GM23338 (cell line): ENCODE measurements at regions not wholly inside any gene's neighbourhood (a gene's known extent, or its start where the extent isn't known, plus 50 kb on each side); places are given as distances from the start of the nearest gene placed in this dataset.

ENCODE experiments used
- CREB1 ChIP-seq: fragments of 250-450 bp; sonication (Bioruptor Pico); IDR thresholded peaks from 2 replicates; pipeline ENCODE4 v1.5.0; 2020; ENCODE audit warnings: low read depth, mild to moderate bottlenecking, moderate library complexity
- ETS1 ChIP-seq: IDR thresholded peaks from 2 replicates; pipeline ENCODE4 v1.6.1; 2016; ENCODE audit warnings: antibody characterized with exemption
- EZH2 ChIP-seq: fragments of 200-600 bp; sonication (generic); IDR thresholded peaks from one replicate; pipeline ENCODE4 v1.8.0; 2017; ENCODE audit warnings: antibody characterized with exemption, mild to moderate bottlenecking, low read depth; ENCODE audit not compliant: unreplicated experiment
- EZH2phosphoT487 ChIP-seq: fragments of 200-600 bp; sonication (generic); IDR thresholded peaks from one replicate; pipeline ENCODE4 v1.8.1; 2018; ENCODE audit warnings: antibody characterized with exemption; ENCODE audit not compliant: unreplicated experiment
- JUNB ChIP-seq: IDR thresholded peaks from one replicate; pipeline ENCODE4 v1.6.1; 2016; ENCODE audit warnings: antibody characterized with exemption; ENCODE audit not compliant: unreplicated experiment
- NANOG ChIP-seq: IDR thresholded peaks from 2 replicates; pipeline ENCODE4 v1.6.1; 2016; ENCODE audit warnings: antibody characterized with exemption, borderline replicate concordance
- POLR2AphosphoS5 ChIP-seq: IDR thresholded peaks from 2 replicates; pipeline ENCODE4 v1.6.1; 2016; ENCODE audit warnings: antibody characterized with exemption, low read depth
- REST ChIP-seq: IDR thresholded peaks from one replicate; pipeline ENCODE4 v1.6.1; 2018; ENCODE audit warnings: antibody characterized with exemption; ENCODE audit not compliant: unreplicated experiment
- STAT1 ChIP-seq: IDR thresholded peaks from one replicate; pipeline ENCODE4 v1.6.1; 2016; ENCODE audit warnings: antibody characterized with exemption; ENCODE audit not compliant: unreplicated experiment
- ZNF114 ChIP-seq: fragments of 250-450 bp; sonication (Bioruptor Pico); IDR thresholded peaks from 2 replicates; pipeline ENCODE4 v1.5.0; 2020; ENCODE audit warnings: mild to moderate bottlenecking, moderate library complexity
- ZNF331 ChIP-seq: fragments of 250-450 bp; sonication (Bioruptor Pico); IDR thresholded peaks from 2 replicates; pipeline ENCODE4 v1.5.0; 2020; ENCODE audit warnings: low read depth, mild to moderate bottlenecking, moderate library complexity
- ZNF462 ChIP-seq: fragments of 250-450 bp; sonication (Bioruptor Pico); IDR thresholded peaks from 2 replicates; pipeline ENCODE4 v1.5.0; 2020; ENCODE audit warnings: mild to moderate bottlenecking, moderate library complexity
- TF ChIP-seq, protein P1 (sequence below), 2 experiments: fragments of 200-600 bp in 1 of 2; sonication (generic) in 1 of 2; conservative IDR thresholded peaks; 2 replicates each; pipeline versions ENCODE4 v1.5.1 to v1.6.1; 2016 to 2017; ENCODE audit warnings: antibody characterized with exemption in 2 of 2, low read depth in 2 of 2, mild to moderate bottlenecking in 2 of 2, moderate library complexity in 1 of 2

DNA sequence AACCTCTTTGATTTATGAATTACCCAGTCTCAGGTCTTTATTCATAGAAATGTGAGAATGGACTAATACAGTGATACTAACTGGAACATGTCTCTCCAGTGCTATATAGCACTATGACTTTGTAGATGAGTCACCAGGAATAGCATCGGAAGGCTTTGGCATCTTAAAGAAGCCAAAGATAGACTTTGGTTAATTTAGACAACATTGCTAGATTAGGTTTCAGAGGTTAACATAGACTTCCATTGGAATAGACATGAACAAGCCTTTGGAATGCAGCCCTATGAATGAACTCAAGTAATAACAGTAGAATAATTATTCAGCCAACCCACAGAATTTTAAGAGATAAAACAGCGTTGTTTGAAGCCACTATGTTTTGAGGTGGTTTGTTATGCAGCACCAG, 169.2 kb downstream of the HGF start:
- TF ChIP-seq, protein P1, sequence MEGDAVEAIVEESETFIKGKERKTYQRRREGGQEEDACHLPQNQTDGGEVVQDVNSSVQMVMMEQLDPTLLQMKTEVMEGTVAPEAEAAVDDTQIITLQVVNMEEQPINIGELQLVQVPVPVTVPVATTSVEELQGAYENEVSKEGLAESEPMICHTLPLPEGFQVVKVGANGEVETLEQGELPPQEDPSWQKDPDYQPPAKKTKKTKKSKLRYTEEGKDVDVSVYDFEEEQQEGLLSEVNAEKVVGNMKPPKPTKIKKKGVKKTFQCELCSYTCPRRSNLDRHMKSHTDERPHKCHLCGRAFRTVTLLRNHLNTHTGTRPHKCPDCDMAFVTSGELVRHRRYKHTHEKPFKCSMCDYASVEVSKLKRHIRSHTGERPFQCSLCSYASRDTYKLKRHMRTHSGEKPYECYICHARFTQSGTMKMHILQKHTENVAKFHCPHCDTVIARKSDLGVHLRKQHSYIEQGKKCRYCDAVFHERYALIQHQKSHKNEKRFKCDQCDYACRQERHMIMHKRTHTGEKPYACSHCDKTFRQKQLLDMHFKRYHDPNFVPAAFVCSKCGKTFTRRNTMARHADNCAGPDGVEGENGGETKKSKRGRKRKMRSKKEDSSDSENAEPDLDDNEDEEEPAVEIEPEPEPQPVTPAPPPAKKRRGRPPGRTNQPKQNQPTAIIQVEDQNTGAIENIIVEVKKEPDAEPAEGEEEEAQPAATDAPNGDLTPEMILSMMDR (conservative IDR thresholded peaks at IDR 0.05; ENCODE audit: low read depth in 2 of 2) = no peak
- TF ChIP-seq EZH2phosphoT487 (no peak), CREB1 (CRISPR knock-in tag) (no peak), JUNB (no peak), POLR2AphosphoS5 (no peak), EZH2 (no peak), REST (no peak), ZNF331 (no peak), NANOG (no peak), ETS1 (no peak), STAT1 (no peak), ZNF462 (CRISPR knock-in tag) (no peak), ZNF114 (no peak)
